ENCODE measurements at regions not wholly inside any gene's neighbourhood (a gene's known extent, or its start where the extent isn't known, plus 50 kb on each side); places are given as distances from the start of the nearest gene placed in this dataset.

- TF ChIP-seq ARNTL (CRISPR knock-in tag; IDR thresholded peaks at IDR 0.05; ENCODE audit: borderline replicate concordance, low read depth) = no peak
- no peak for TF ChIP-seq PATZ1 (CRISPR knock-in tag; IDR thresholded peaks at IDR 0.05; ENCODE audit: borderline replicate concordance)
- TF ChIP-seq GLIS3 (CRISPR knock-in tag; IDR thresholded peaks at IDR 0.05) = no peak
- no peak for TF ChIP-seq POU6F1 (CRISPR knock-in tag; IDR thresholded peaks at IDR 0.05; ENCODE audit: borderline replicate concordance, low read depth)
- TF ChIP-seq ZFP3 (CRISPR knock-in tag; IDR thresholded peaks at IDR 0.05) = no peak
These were observed 172.7 kb downstream of the HRH4 start for GRCh38 chr18:24633121-24633520.

Data from SK-N-SH treated with all-trans-retinoic acid at 6 μM for 48 hours (cell line).